Esophagus squamous epithelium (tissue), 4 donors: ENCODE measurements at regions not wholly inside any gene's neighbourhood (a gene's known extent, or its start where the extent isn't known, plus 50 kb on each side); places are given as distances from the start of the nearest gene placed in this dataset.

Source experiments
- CTCF ChIP-seq, 6 experiments: fragments of 450-650 bp in 4 of 6; fragments of 200-600 bp in 2 of 6; sonication (generic) in 2 of 6; IDR thresholded peaks; one replicate each; pipeline ENCODE4 v1.5.1; 2016 to 2019; ENCODE audit warnings: antibody characterized with exemption in 6 of 6, mild to moderate bottlenecking in 4 of 6, moderate library complexity in 4 of 6
- POLR2A ChIP-seq, 4 donors: fragments of 450-650 bp; IDR thresholded peaks; one replicate each; pipeline ENCODE4 v1.6.1; 2017; ENCODE audit warnings: antibody characterized with exemption in 4 of 4, mild to moderate bottlenecking in 4 of 4, moderate library complexity in 3 of 4

- TF ChIP-seq CTCF (IDR thresholded peaks at IDR 0.05): no peak
- no peak for TF ChIP-seq POLR2A (IDR thresholded peaks at IDR 0.05)
Observed at GRCh38 chr4:177964693-177965168, 522.5 kb upstream of the AGA start.
